HG02870 (cell line): ENCODE measurements at regions not wholly inside any gene's neighbourhood (a gene's known extent, or its start where the extent isn't known, plus 50 kb on each side); places are given as distances from the start of the nearest gene placed in this dataset.
"Not testable (repeated sequence)": the region's sequence is repeated elsewhere in the genome, so short reads cannot be mapped to it uniquely, and the experiment has no call there.

Experiments
- ATAC-seq: cut with Tn5 transposase; IDR thresholded peaks from one replicate; pipeline ENCODE4 v1.9.1; 2021; ENCODE audit warnings: mild to moderate bottlenecking, moderate library complexity; ENCODE audit not compliant: unreplicated experiment

DNA sequence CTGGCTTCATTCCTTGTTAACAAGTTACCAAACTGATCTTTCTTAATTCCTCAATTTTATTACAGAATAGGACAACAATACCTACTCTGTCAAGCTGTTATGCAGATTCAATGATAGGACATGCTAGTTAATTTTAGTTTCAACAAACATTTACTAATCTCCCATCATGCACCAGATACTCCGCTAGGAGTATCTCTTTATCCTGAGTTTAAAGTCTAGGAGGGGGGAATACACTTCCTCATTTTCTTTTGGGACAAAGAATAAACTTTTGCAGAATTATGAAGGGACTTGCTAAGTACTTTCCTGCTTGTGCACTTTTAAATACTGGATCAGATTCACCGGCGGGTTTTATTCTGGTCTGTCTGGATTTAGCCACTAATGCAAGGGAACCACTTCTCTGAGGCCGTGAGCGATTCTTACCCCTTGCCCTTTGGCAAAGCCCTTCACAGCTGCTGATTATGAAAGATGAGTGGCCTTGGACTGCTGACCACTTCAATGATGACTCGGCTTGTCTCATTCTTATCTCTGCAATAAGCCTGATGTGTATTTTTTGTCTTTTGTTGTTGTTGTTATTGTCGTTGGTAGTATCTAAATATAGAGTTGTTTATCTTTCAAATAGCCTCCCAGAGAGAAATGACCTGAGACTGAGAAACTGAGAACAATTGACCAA lies 73.9 kb downstream of the RMI1 start:
- ATAC-seq, result no peak

DNA sequence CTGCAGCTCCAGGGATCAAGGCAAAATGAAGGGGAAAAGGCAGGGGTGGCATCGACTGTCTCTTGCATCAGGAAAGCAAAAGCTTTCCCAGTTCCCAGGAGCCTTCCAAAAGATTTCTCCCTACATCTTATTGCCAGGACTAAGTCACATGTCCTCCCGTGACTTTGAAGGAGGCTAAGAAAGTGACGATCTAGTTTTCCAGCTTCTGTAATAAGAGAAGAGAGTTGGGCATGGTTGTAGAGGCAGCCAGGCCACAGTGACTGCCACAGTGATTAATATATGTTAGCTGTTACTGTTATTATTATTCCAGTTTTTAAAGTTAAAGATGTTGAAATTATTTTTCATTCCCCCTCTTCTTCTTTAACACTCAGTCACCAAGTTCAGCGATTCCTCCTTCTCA lies 77.1 kb downstream of the RMI1 start:
- ATAC-seq, result no peak

DNA sequence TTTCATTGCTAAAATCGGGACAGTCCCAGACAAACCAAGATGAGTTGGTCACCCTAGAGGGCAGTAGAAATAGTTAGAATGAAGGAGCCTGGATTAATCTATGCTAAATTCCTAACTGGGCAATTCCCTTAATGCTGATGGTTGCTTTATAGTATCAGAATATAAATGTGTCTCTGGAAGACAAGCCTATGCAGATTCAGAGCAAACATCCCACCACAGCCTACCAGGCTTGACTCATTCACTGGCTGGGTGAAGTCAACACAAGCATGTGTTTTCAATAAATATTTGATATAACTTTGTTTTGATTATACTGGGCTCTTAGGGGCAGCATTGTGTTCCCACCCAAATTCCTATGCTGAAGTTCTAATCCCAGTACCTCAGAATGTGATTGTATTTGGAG lies 79.3 kb downstream of the RMI1 start:
- no peak for ATAC-seq

DNA sequence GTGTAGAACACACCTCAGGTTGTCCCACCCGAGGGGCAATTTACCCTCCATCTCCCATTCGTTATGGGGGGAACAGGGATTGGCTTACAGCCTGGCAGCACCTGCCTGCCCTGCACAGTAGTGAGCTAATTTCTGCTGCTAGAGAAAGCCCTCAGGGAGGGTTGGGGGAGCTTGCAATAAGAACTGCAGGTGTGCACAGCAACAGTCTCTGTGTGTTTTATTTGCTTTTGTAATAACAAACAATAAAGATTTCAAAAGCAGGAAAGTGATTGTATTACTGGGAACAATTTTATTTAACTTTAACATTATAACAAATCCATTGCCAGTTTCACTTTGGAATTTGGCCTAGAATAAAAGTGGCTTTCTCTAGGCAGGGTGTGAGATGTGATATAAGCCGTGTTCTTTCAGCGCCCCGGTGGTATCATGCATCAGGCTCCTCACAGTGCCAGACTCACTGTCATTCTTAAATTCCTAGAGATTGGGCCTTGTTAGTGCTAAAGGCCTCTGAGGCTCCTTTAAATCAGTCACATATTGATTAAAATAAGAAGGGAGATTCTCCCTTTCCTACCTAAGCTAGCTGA lies 81.1 kb downstream of the RMI1 start:
- ATAC-seq, result no peak

DNA sequence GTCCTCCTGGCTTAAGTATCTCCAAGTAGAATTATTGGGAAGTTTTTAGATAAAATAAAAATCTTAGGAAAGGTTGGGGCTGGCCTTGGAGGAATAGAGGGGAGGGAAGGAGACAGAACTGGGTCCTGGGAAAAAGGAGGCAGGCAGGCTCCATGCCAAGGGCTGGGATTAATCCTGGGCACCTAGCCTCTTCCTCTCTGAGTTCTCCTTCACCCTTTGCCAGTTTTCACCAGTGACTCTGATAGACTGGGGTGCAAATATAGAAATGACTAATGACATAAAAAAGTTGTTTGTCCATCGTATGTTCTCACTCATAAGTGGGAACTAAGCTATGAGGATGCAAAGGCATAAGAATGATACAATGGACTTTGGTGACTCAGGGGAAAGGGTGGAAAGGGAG lies 81.9 kb downstream of the RMI1 start:
- no peak for ATAC-seq

DNA sequence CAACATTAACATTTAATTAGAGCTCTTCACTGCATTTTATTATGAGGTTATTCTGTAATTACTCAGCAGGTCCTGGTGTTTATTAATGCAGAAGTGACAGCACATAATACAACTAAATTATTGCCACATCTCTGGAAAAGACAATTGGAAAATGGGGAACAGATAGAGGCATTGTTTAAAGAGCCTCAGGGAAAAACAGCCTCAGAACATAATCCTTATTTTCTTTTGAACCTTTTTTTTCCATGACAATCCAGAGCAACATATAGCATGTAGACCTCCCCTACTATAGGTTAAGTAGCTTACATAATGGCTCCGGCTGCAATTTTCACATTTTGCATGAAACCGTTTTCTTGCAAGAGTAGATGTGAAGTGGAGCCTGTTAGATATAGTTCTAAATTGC lies 87.2 kb downstream of the RMI1 start:
- ATAC-seq, result no peak

DNA sequence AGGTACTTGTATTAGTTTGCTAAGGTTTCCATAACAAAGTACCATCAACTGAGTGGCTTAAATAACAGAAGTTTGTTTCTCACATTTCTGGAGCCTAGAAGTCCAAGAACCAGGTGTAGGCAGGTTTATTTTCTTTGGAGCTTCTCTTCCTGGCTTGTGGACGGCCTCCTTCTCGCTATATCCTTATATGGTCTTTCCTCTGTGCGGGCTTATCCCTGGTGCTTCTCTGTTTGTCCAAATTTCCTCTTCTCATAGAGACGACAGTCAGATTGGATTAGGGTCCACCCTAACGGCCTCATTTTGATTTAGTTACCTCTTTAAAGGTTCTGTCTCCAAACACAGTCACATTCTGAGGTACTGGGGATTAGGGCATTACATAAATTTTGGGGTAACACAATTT lies 88.3 kb downstream of the RMI1 start:
- ATAC-seq, result no peak

DNA sequence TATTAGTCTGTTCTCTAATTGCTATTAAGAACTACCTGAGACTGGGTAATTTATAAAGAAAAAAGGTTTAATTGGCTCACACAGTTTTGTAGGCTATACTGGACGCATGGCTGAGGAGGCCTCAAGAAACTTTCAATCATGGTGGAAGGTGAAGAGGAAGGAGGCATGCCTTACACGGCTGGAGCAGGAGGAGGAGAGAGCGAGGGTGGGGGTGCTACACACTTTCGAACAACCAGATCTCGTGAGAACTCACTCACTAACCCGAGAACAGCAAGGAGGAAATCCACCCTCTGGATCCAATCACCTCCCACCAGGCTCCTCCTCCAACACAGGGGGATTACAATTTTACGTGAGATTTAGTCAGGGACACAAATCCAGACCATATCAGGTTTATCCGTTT lies 90.0 kb downstream of the RMI1 start:
- no peak for ATAC-seq

DNA sequence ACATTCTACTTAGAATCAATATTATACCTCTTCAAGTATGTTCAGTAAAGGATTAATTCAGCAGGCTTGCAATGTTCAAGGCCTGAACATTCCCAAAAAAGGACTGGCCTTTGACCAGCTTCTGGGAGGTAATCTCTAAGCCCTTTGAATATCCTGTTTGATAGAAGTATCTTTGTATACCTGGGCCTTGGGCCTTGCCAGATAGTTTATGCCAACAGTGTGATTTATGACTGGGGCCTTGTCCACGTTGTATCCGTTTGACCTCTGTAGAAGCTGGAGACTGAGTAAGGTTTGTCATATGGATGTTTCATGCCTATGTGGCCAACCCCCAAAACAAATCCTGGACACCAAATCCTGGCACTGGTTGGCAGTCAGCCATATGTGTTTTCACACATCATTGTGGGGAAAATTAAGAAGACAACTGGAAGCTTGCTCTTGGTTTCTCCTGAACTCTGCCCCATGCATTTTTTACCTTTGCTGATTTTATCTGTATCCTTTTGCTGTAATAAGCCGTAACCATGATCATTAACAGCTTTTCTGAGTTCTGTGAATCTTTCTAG lies 92.1 kb downstream of the RMI1 start:
- ATAC-seq, result no peak

DNA sequence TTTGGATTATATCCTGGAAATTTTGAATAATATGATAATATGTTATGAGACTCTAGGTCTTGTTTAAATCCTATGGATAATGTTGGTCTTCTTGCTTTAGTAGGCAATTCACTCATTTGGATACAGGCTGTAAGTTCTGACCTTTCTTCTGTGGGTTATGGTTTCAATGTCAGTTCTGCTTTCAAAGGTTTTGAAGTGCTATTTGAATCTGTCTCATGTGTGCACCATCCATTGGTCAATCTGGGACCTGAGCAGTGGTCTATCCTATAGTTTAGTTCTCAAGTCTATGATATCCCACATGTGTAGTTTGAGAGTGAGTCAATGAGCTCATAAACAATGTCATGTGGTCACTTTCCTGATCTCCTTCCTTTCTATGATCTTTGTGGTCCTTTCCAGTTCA lies 94.4 kb downstream of the RMI1 start:
- ATAC-seq, result no peak

DNA sequence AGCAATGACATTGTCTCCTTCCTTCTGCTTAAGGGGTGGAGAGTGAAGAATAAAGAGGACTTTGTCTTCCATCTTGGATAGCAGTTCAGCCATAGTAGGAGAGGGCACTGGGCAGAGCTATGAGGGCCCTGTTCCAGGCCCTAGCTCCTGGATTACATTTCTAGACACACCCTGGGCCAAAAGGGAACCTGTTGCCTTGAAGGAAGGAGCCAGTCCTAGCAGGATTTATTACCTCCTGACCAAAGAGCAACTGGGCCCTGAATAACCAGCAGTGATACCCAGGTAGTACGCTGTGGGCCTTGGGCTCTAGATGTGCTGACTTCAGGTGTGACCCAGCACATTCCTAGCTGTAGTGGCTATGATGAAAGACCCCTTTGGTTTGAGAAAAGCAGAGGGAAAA lies 95.8 kb downstream of the RMI1 start:
- no peak for ATAC-seq

DNA sequence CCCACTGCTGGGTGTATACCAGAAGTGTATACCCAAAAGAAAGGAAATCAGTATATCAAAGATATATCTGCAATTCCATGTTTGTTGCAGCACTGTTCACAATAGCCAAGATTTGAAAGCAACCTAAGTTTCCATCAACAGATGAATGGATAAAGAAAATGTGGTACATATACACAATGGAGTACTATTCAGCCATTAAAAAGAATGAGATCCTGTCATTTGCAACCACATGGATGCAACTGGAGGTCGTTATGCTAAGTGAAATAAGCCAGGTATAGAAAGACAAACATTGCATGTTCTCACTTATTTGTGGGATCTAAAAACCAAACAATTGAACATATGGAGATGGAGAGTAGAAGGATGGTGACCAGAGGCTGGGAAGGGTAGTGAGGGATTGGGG lies 97.2 kb downstream of the RMI1 start:
- ATAC-seq, result not testable (repeated sequence)

DNA sequence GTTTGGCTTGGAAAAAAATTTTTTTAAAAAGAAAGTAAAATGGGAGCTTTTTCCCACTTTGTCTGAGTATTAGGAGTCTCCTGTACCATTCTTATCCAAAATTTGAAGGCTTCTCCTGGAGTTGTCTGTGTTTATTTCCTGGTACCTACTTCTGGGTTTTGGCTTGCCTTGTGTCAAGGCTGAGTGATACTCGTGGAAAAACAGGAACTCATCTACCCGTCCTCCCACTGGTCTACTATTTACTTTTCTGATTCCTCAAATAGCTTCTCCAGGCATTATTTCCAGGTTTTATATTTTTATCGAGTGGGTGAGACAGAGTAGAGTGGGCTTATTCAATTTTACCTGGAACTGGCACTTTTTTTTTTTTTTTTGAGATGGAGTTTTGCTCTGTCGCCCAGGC lies 99.4 kb downstream of the RMI1 start:
- no peak for ATAC-seq

DNA sequence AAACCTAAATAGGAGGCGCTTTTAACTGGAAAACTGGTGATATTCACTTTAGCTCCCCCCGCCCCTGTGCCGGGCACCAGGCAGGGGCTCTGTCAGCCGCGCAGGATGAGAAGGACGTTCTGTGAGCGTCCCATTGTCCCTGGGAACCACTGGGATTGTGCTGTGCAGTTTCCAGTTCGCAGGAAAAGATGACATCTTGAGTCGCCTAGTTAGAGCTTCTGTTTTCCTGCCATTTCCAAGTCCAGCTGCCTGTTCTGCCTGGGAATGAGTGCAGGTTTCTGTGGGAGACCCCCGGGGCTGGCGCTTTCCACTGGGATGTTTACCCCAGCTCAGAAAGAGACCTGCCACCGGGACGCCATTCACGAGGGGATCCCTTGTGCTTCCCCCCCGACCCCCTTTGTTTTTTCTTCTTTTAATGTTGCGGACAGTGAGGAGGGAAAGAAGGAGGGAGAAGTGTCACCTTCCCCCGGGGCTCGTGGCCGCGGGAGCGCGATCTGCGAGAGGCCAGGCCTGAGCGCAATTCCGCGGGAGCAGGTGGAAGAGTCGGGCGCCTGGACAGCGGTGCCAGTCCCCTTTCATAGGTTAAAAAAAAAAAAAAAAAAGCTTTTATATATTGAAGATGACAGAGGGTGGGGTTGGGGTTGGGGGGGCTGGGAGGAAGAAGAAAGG lies 121.5 kb downstream of the RMI1 start:
- ATAC-seq, result no peak

DNA sequence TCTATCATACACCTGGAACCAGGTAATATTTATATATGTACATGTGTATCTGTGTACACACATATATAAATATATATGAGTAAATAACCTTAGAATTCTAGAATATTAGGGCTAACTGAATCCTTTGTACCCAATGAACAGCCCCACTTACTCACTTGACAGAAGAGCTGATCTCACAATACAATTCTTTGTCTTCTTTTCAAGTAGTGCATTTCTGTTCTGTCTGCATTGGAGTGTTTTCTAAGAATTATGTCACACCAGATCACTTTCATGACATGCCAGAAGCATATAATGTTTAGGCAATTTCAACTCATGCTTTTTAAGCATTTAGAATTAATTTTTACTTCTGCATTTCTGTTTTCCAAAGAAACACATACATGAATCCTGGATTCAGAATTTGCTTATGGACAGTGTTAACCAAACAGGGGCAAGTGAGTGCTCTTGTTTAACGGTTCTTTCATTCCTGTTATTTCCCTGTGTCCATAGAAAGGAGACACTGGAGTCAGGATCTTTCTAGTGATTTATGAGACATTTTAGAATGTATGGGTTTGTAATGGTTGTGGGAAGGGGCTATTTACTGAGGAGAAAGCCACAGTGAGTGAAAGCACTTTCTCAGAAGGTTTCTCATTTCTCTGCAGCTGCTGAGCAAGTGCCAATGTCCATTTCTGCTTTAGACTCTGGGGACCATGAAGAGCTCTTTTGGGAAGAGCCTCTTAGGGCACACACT lies 123.2 kb downstream of the RMI1 start:
- ATAC-seq, result no peak

DNA sequence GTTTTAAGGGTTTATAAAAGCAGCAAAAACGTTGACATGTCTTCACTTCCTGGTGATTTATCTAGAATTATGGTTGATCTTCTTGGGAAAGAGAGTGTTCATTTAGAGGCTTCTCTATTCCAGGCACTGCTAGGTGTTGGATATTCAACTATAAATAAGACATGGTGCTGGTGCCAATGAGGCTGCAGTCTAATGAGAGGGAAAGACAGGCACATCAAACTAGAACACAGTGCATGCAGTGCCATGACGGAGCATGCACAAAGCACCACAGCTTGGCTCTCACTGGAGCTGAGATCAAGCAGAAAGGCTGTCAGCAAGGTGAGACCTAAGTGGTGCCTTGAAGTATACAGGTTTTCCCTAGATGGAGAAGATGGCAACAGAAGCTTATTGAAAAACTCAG lies 126.5 kb downstream of the RMI1 start:
- ATAC-seq, result no peak

DNA sequence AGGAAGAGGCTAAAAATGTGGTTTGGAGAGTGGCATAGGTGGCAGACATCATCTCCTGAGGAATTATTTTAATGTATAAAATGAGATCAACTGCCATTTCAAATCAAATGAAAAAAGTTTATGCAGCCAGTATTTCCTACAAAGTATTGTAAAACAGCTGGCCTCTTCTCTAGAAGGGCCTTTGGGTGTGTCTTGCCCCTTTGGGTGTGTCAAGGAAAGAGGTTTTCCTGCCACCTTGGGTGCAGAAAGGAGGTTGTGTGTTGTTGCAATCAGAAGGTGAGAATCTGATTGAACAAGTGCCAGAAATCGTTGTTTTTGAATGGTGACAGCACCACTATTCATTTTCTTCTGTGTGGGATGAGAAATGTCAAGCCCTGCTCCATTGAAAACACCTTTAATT lies 127.4 kb downstream of the RMI1 start:
- ATAC-seq, result no peak

DNA sequence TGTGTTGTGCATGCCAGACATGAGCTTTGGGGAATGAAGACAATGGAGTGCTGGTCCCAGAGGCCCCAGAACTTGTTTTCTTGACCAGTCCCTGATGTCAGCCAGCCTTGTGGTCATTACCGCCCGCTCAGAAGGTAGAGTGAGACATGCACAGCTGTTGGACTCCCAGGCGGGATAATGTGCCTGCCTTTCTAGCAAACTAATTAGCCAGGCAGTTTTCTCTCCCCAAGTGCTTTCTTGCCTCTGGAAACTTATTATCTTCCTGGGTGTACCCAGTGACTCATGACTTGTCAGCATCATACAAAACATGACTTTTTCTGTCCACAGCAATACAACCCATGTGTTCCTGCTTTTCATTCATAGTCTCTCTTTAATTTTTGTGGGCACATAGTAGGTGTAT lies 131.1 kb downstream of the RMI1 start:
- no peak for ATAC-seq

DNA sequence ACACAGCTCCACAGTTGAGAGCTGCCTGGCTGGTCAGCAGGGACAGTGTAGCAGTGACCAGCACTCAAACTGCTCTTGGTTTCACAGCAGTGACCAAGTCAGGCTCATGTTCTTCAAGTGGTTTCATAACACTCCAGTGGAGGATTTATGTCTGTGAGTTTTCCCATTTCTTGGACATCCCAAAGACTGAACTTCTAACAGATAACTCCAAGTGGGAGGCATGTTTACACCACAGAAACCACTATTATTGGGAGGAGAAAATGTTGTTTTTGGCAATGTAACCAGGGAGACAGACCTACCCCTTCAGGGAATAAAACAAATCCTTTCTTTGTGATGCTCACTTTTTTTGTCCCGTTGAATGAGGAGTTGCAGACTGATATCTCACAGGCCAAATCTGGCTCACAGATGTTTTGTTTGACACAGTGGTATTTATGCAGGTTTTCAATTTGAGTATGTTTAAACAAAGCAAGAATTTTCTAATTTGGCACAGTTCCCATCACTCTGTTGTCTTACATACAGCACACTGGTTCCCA lies 141.5 kb downstream of the RMI1 start:
- ATAC-seq, result no peak

DNA sequence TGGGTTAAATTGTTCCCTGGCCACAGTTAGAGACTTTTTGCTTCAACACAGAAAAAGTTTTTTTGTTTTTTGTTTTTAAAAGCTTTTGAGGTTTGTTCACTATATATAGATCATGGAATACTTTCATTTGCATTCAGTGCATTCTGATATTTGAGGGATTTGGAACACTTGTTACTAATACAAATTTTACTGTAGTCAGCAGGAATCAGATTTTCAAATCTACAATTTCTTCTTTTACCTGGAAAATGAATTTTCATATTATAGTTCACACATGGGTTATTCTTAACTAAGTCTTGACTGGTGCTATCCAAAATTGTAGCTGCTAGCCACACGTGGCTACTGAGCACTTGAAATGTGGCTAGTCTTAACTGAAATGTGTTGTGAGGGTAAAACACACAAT lies 142.0 kb downstream of the RMI1 start:
- no peak for ATAC-seq

DNA sequence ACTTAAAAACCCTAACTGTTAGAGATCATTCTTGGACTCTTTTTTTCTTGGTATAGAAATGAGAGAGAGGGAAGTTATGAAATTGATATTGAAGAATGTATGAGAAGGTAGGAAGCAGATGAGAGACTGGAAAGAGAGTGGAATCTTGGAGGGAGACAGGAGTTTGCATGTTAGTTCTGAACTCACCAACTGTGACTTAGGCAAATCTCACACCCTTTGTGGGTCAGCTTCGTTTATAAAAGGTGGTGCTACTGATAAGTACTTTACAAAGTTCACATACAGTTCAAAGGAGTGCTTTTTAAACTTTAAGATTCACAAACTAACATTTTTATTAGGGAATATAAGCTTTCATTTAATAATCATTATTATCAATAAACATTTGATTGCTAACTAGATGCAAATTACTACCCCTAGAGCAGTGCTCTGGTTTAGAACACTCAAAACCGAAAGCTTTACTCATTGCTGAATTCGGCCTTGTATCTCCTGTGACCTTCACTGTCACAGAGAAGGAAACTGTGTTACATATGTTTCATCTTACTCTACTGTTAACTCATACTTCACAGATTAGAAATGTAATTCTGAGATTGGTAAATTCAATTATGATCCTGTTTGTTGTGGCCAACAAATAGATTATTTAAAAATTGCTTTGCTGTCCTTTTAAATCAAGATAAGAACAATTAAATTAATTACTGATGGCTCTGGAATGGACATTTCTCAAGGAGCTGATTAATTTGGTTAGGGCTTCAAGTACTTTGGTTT lies 143.2 kb downstream of the RMI1 start:
- ATAC-seq, result peak; percentile 99
